Skin epidermis (tissue), 12 donors: ENCODE measurements at regions not wholly inside any gene's neighbourhood (a gene's known extent, or its start where the extent isn't known, plus 50 kb on each side); places are given as distances from the start of the nearest gene placed in this dataset.

Experiments used
- H3K27ac ChIP-seq, 21 experiments: fragments of 200-600 bp; sonication (generic) in 11 of 21; one replicate each; pipeline ENCODE4 v1.5.0; 2020; ENCODE audit warnings: mild to moderate bottlenecking in 3 of 21, inconsistent platforms in 2 of 21, moderate library complexity in 2 of 21
- H3K4me3 ChIP-seq, 7 experiments: fragments of 200-600 bp; sonication (generic) in 2 of 7; one replicate each; pipeline ENCODE4 v1.5.0; 2020; ENCODE audit warnings: inconsistent platforms in 2 of 7, mild to moderate bottlenecking in 2 of 7, moderate library complexity in 1 of 7

GRCh38 chr5:136924490-136924889 is 559.1 kb upstream of the TRPC7 start:
- no peak overlapping the region for H3K4me3 ChIP-seq
- no peak overlapping the region for H3K27ac ChIP-seq

GRCh38 chr5:136910625-136911024 is 545.3 kb upstream of the TRPC7 start:
- H3K27ac ChIP-seq, result no peak overlapping the region

GRCh38 chr5:136909906-136910305 is 544.6 kb upstream of the TRPC7 start:
- H3K27ac ChIP-seq, result no peak overlapping the region
- no peak overlapping the region for H3K4me3 ChIP-seq

More at GRCh38 chr5:136910625-136911024, 545.3 kb upstream of the TRPC7 start:
- no peak overlapping the region for H3K4me3 ChIP-seq

- Histone ChIP-seq H3K4me3 (no peak overlapping the region), H3K27ac (no peak overlapping the region)
Observed at GRCh38 chr5:136907371-136907770, 542.0 kb upstream of the TRPC7 start.

GRCh38 chr5:136906545-136906944 is 541.2 kb upstream of the TRPC7 start:
- no peak overlapping the region for H3K4me3 ChIP-seq
- no peak overlapping the region for H3K27ac ChIP-seq

- H3K27ac ChIP-seq, result no peak overlapping the region
- H3K4me3 ChIP-seq, result no peak overlapping the region
Observed at GRCh38 chr5:136905571-136905970, 540.2 kb upstream of the TRPC7 start.

GRCh38 chr5:136894070-136894469 is 528.7 kb upstream of the TRPC7 start:
- Histone ChIP-seq H3K4me3 (no peak overlapping the region), H3K27ac (no peak overlapping the region)

- no peak overlapping the region for H3K27ac ChIP-seq
- no peak overlapping the region for H3K4me3 ChIP-seq
Observed at GRCh38 chr5:136892000-136892399, 526.7 kb upstream of the TRPC7 start.

GRCh38 chr5:136891175-136891972 is 526.0 kb upstream of the TRPC7 start:
- H3K27ac ChIP-seq, result no peak overlapping the region
- H3K4me3 ChIP-seq, result no peak overlapping the region

GRCh38 chr5:136890431-136891148 is 525.2 kb upstream of the TRPC7 start:
- Histone ChIP-seq H3K4me3 (no peak overlapping the region), H3K27ac (no peak overlapping the region)

GRCh38 chr5:136886608-136887007 is 521.3 kb upstream of the TRPC7 start:
- H3K4me3 ChIP-seq, result no peak overlapping the region
- H3K27ac ChIP-seq, result no peak overlapping the region

- Histone ChIP-seq H3K4me3 (no peak overlapping the region), H3K27ac (no peak overlapping the region)
Observed at GRCh38 chr5:136864960-136865359, 499.6 kb upstream of the TRPC7 start.

GRCh38 chr5:136856648-136857047 is 491.3 kb upstream of the TRPC7 start:
- Histone ChIP-seq H3K4me3 (no peak overlapping the region), H3K27ac (no peak overlapping the region)

GRCh38 chr5:136853971-136854370 is 488.6 kb upstream of the TRPC7 start:
- no peak overlapping the region for H3K27ac ChIP-seq
- H3K4me3 ChIP-seq, result no peak overlapping the region

GRCh38 chr5:136840601-136841000 is 475.3 kb upstream of the TRPC7 start:
- H3K27ac ChIP-seq, result no peak overlapping the region

GRCh38 chr5:136836093-136836492 is 470.7 kb upstream of the TRPC7 start:
- no peak overlapping the region for H3K4me3 ChIP-seq
- H3K27ac ChIP-seq, result no peak overlapping the region

More at GRCh38 chr5:136840601-136841000, 475.3 kb upstream of the TRPC7 start:
- H3K4me3 ChIP-seq, result no peak overlapping the region

GRCh38 chr5:136820848-136821247 is 455.5 kb upstream of the TRPC7 start:
- Histone ChIP-seq H3K27ac (no peak overlapping the region), H3K4me3 (no peak overlapping the region)

GRCh38 chr5:136819526-136820302 is 454.4 kb upstream of the TRPC7 start:
- no peak overlapping the region for H3K27ac ChIP-seq
- no peak overlapping the region for H3K4me3 ChIP-seq

GRCh38 chr5:136816327-136816726 is 451.0 kb upstream of the TRPC7 start:
- Histone ChIP-seq H3K27ac (no peak overlapping the region), H3K4me3 (no peak overlapping the region)

- Histone ChIP-seq H3K4me3 (no peak overlapping the region), H3K27ac (no peak overlapping the region)
Observed at GRCh38 chr5:136814619-136815378, 449.5 kb upstream of the TRPC7 start.
